GM18868 (cell line): ENCODE measurements at regions not wholly inside any gene's neighbourhood (a gene's known extent, or its start where the extent isn't known, plus 50 kb on each side); places are given as distances from the start of the nearest gene placed in this dataset.

ENCODE experiments used
- ATAC-seq: cut with Tn5 transposase; IDR thresholded peaks from one replicate; pipeline ENCODE4 v1.9.1; 2021; ENCODE audit warnings: mild to moderate bottlenecking, moderate library complexity; ENCODE audit not compliant: unreplicated experiment

DNA sequence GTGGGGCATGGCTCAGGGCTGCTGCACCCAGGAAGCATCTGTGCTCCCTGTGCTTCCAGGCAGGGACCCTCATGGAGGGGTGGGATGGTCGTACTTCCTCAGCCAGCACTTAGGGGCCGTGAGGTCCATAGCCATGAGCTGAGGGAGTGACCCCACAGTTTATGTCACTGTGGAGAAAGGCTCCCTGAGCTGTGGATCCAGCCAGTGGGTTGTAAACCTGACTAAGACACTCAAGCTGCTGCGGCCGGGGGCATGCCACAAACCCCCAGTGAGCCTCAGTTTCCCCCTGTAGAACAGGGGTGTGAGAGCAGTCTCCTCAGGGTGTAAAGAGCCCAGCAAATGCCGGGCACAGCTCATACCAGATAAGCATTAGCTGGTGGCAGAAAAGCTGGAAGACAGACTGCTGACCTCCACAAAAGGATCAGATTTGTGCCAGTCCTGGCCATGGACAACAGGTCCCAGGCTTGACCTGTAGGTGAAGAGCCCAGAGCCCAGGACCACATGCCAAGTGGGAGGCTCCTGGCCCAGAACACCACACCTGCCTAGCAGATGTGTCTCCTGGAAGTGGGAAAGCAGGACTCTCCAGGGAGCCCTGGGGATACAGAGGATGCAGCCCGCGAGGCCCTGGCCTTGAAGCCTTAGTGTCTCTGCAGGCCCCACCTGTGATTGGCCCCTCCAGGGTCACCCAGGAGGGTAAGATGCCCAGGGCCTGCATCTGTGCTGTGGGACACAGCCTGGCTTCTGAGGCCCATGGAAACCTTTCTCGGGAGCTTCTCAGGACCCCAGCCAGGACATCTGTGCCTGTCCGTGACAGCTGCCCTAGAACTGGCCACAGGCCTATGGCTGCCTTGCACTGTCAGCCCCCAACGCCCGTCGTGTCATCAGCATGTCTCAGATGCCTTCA is 78.1 kb upstream of the RET start:
- ATAC-seq, result no peak

DNA sequence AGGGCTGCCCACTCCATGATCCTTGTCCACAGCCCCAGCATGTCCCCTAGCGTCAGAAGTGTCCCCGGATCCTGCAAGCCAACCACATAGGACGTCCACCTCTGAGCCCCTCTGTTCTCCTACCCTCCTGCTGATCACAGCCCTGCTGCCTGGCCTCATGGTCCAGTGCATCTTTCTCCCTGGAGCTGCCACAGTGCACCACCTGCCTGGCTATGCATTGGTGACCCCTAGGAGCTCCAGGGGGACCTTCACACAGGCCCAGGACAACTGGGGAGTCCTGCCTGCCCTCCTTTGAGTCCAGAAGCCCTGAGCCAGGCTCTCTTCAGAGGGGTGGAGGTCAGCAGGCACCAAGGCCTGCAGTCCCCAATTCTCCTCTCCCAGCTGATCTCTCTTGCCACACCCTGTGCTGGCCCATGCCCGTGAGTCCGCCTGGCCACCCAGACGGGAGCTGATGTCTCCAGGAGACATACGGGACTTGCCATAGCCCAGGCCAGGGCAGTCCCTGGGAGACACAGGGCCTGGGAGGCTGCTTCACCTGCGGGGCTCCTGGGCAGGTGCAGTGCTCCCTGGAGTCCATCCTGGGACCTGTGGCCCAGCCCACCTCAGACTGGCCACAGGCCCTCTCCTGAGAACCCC is 77.4 kb upstream of the RET start:
- ATAC-seq, result no peak

DNA sequence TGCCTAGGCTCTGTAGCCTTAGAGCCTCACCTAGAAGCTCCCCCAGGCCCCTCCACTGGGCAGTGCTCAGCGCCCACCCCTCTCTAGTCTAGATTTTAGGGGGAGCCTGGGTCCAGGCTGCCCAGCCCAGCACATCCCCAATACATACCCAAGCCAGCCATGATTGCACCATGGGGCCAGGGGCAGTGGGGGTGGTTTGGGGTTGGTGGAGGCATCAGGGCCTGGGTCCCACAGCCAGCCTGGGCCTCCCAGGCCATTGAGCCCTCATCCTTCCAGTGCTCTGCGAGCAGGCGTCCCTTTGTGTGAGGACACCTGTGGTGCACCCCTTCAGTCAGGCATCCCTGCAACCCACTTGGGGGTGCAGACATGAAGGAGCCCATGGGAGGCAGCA is 76.9 kb upstream of the RET start:
- no peak for ATAC-seq

DNA sequence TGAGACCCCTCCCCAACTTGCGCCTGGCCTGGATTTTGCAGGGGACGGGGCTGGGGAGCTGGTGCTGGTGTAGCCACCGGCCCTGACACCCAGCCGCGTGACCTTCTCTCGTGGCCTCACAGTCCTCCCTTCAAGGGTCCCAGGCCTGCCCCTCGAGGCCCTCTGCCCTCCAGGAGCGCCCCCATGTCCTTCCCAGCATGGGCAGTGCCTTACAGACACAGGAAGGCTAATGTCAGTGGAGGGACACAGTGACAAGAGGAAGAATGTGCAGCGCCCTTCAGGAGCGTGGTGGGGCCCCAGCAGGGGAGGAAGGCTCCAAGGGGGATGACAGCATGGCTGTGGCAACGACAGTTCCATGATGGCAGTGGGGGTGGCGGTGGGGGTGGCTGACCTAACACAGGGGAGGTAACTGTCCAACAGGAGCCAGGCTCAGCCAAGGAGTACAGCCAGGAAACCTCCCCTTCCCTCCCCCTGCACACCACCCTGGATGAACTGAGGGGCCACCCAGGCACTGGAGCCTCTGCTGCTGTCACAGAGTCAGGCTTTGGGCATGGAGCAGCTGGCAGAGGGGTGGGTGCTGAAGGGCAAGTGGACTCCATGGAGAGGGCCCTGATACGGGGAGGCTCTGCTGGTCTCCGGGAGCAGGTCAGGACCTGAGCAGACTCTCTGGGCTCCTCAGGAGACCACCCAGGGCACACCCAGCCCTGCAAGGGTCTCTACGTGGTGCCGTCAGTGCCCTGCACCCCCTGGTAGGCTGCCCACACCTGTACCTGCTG is 76.0 kb upstream of the RET start:
- ATAC-seq, result no peak

DNA sequence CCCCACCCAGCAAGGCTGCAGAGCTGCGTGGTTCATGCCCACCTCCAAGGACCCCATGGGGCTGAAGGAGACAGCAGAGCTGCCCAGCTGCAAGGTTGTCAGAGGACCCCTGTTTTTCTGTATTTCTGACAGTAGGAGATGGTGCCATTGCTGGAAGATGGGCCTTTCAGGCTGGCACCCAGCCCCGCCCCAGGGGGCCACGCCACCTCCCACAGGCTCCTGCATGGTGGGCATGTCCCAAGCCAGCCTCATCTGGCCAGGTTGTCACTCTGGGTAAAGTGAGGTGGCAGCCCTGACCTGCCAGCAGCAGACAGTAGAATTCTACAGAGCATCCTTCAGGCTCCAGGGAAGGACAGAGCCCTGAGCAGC is 75.5 kb upstream of the RET start:
- no peak for ATAC-seq

DNA sequence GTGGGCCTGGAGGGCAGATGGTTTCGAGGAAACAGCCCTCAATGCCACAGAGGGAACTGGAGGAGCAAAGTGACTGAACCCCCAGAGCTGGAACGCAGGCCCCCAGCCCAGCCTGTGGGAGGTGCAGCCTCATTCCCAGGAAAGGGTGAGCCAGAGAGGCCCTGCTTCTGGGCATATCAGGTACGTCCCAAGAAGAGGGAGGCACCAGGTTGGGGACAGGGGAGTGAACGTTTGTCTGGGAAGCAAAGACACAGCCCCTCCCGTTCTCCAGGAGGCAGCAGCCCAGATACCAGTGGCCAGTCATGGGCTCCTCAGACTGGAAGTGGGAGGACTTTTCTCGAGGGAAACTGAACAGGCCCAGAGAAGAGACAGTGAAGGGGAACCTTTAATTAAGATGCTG is 74.3 kb upstream of the RET start:
- no peak for ATAC-seq

DNA sequence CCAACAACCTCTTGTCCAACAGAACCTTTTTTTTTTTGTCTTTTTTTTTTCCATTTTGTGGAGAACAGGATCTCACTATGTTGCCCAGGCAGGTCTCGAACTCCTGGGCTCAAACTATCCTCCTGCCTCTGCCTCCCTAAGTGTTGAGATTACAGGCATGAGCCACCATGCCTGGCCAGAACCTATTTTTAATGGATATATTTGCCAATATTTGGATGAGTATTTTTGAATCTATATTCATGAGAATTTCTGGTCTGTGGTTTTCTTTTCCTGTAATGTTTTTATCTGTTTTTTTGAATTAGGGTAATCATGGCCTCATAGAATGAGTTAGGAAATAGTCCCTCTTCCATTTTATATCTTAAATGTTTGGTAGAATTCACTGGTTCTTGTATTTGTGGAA is 70.4 kb upstream of the RET start:
- no peak for ATAC-seq

DNA sequence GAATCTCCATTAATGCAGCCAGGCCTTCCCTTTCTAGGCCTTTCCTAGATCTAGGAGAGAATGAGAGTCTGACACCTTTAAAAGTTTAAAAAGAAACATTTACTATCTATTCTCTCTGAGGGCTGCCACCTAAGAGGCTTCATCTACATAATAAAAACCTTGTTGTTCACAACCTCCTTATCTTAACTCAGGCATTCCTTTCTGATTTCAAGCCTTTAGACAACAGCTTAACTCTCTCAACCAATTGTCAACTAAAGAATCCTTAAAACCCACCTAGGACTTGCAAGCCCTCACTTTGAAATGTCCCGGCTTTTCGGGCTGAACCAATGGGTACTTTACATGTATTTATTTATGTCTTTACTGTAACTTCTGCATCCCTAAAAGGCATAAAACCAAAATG is 64.3 kb upstream of the RET start:
- no peak for ATAC-seq

DNA sequence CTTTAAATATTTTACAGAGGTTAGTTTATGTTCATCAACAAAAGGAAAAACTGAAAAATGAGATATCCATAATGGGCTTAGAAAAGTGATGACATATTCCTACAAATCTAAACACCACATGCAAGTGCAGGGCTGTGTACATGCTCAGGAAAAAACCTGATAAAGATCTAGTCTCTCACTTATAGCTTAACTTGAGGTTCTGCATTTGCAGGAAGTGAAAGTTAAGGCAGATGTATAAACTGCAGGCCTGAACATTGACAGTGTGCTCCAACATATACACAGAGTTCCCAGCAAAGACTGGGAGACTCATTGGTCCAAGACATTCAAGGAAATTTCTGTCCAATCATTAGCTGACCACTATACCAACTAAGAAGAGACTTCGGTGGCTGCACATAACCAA is 63.8 kb upstream of the RET start:
- ATAC-seq, result peak; percentile 75

DNA sequence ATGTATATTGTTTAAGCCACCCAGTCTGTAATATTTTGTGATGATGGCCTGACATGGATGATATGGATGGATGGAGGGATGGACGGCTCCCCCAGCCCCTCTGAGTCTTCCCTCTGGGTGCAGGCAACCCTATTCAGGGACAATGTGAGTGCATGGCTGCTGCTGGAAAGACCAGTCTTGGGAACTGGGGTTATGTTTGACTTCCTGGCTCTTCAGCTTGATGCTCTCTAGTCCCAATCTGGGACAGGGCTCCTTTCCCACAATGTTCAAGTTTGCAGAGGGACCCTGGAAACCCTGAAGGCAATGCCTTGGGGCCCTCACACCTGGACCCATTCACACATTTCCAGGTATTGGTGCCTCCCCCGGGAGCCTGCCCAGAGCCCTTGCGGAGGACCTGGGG is 52.3 kb upstream of the RET start:
- no peak for ATAC-seq

DNA sequence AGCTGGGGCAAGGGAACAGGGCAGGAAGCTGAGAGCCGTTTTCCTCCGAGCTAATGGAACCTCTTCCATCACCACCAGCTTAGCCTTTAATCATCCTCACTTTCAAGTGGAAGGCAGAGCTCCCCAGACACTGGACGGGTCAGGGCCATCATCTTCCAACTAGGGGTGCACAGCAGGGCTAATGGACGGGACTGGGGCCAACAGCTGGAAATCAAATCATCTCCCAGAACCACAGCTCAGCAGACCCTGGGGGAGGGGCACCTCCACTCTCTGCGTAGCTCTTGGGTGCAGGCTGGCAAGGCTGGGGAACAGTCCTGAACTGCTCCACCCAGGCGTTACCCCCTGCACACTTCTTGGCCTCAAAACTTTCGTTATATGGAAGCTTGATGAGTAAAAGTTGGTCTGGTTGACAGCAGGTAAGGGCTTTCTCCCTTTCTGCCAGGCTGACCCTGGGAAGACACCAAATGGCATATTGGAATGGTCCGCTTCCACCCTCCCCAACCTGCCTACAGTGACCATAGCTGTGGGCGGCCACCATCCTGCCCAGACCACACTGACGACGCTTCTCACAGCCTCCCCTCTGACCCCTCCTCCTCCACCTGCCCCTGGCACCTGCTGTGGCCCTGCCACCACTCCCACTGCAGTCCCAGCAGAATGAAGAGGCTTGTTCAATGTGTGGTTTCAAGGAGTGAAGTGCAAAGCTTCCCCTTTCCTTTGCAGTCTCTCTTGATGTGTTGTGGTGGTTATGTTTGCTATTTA is 51.7 kb upstream of the RET start:
- no peak for ATAC-seq

DNA sequence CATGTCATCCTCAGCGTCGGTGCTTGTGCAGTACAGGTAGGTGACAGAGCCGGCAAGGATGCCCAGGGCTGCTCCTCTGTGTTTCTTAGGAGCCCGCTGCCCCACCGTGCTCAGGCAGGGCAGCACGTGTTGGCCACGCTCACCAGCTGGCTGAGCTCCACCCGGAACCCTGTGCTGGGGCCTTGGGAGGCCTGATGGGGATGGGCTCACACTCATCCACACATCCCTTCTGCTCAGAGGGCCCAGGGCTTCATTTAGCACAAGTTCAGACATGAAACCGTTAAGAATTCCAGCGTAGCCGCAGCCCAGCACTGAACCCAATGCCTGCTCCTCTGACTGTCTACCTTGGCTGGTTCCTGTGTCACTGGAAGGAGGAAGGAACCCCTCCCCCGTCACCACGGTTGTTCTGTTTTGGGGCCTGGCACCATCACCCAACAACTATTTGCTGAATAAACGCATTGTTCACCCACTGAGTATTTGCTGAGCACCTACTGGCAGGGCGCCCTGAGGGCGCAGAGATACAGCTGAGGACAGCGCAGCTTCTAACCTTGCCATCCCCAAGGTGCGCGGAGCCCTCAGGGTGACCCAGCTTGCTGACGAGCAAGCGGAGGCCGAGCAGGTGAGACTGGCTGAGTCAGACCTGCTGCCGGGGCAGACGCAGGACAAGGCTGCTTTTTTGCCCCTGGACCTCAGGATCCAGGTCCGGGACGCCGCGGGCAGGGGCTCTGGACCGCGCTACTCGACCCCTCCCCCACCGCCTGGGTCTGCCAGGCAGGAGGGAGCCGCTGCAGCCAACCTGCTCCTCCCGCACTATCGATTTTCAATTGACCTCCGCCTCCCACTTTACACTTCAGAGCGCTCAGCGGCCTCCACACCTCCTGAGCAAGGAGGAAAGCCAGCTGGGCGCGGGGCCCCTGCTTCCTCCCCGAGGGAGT is 50.6 kb upstream of the RET start:
- ATAC-seq, result no peak
